Liver (tissue), 8 donors: ENCODE measurements at regions not wholly inside any gene's neighbourhood (a gene's known extent, or its start where the extent isn't known, plus 50 kb on each side); places are given as distances from the start of the nearest gene placed in this dataset.

ENCODE experiments used
- DNase-seq: peaks from one replicate; pipeline ENCODE4 v3.0.0-alpha.2; 2017; ENCODE audit warnings: low spot score
- H3K27ac ChIP-seq, 2 donors: one replicate each; pipeline ENCODE4 v1.7.0; 2013; ENCODE audit warnings: inconsistent platforms in 2 of 2, low read length in 2 of 2, control low read depth in 1 of 2, low read depth in 1 of 2, mild to moderate bottlenecking in 1 of 2
- H3K27me3 ChIP-seq, 4 donors: one replicate each; pipeline versions ENCODE4 v1.6.1 to v1.7.0; 2013; ENCODE audit warnings: low read length in 3 of 4, inconsistent platforms in 1 of 4, mild to moderate bottlenecking in 1 of 4, moderate library complexity in 1 of 4; ENCODE audit not compliant: control insufficient read depth in 4 of 4, insufficient read depth in 4 of 4
- H3K36me3 ChIP-seq, 4 donors: one replicate each; pipeline versions ENCODE4 v1.6.1 to v1.7.0; 2013; ENCODE audit warnings: low read length in 3 of 4, mild to moderate bottlenecking in 3 of 4, low read depth in 1 of 4, moderate library complexity in 1 of 4; ENCODE audit not compliant: control insufficient read depth in 4 of 4, insufficient read depth in 3 of 4
- H3K4me1 ChIP-seq, 4 donors: one replicate each; pipeline versions ENCODE4 v1.6.1 to v1.7.0; 2013; ENCODE audit warnings: low read length in 3 of 4, mild to moderate bottlenecking in 3 of 4, moderate library complexity in 1 of 4; ENCODE audit not compliant: control insufficient read depth in 4 of 4, insufficient read depth in 4 of 4
- H3K4me3 ChIP-seq, 3 donors: one replicate each; pipeline versions ENCODE4 v1.6.1 to v1.7.0; 2013; ENCODE audit warnings: low read length in 3 of 3, control low read depth in 1 of 3, low read depth in 1 of 3, mild to moderate bottlenecking in 1 of 3
- H3K9ac ChIP-seq, 2 donors: one replicate each; pipeline ENCODE4 v1.7.0; 2013; ENCODE audit warnings: low read length in 2 of 2, mild to moderate bottlenecking in 2 of 2, moderate library complexity in 2 of 2, control low read depth in 1 of 2, low read depth in 1 of 2
- H3K9me3 ChIP-seq, 4 donors: one replicate each; pipeline versions ENCODE4 v1.6.1 to v1.7.0; 2013; ENCODE audit warnings: low read length in 3 of 4; ENCODE audit not compliant: control insufficient read depth in 4 of 4
- ATF3 ChIP-seq: IDR thresholded peaks from 2 replicates; pipeline ENCODE4 v1.6.1; 2016; ENCODE audit warnings: antibody characterized with exemption
- CTCF ChIP-seq: fragments of 150-350 bp; IDR thresholded peaks from 2 replicates; pipeline ENCODE4 v1.5.1; 2017; ENCODE audit warnings: improper control_type of control experiment, low read depth, low read length; ENCODE audit not compliant: missing input control
- EGR1 ChIP-seq, 2 donors: IDR thresholded peaks; 2 replicates each; pipeline ENCODE4 v1.6.1; 2016 to 2018; ENCODE audit warnings: antibody characterized with exemption in 2 of 2, low read depth in 2 of 2
- FOXA1 ChIP-seq: IDR thresholded peaks from 2 replicates; pipeline ENCODE4 v1.6.1; 2016; ENCODE audit warnings: antibody characterized with exemption
- GABPA ChIP-seq, 2 donors: IDR thresholded peaks in 1 of 2; conservative IDR thresholded peaks in 1 of 2; 2 replicates each; pipeline ENCODE4 v1.6.1; 2016; ENCODE audit warnings: antibody characterized with exemption in 2 of 2, mild to moderate bottlenecking in 1 of 2, moderate library complexity in 1 of 2
- HNF4A ChIP-seq, 2 donors: conservative IDR thresholded peaks; 2 replicates each; pipeline ENCODE4 v1.6.1; 2016; ENCODE audit warnings: antibody characterized with exemption in 2 of 2, mild to moderate bottlenecking in 2 of 2
- HNF4G ChIP-seq: IDR thresholded peaks from 2 replicates; pipeline ENCODE4 v1.6.1; 2016; ENCODE audit warnings: antibody characterized with exemption
- JUND ChIP-seq, 2 donors: IDR thresholded peaks; 2 replicates each; pipeline ENCODE4 v1.6.1; 2016; ENCODE audit warnings: antibody characterized with exemption in 2 of 2
- MAX ChIP-seq: IDR thresholded peaks from 2 replicates; pipeline ENCODE4 v1.6.1; 2016; ENCODE audit warnings: antibody characterized with exemption
- NR2F2 ChIP-seq: IDR thresholded peaks from 2 replicates; pipeline ENCODE4 v1.6.1; 2016; ENCODE audit warnings: antibody characterized with exemption
- RAD21 ChIP-seq, 2 donors: IDR thresholded peaks; 2 replicates each; pipeline ENCODE4 v1.6.1; 2016; ENCODE audit warnings: antibody characterized with exemption in 2 of 2, mild to moderate bottlenecking in 2 of 2
- REST ChIP-seq: IDR thresholded peaks from 2 replicates; pipeline ENCODE4 v1.6.1; 2016; ENCODE audit warnings: antibody characterized with exemption, mild to moderate bottlenecking
- RXRA ChIP-seq, 2 donors: IDR thresholded peaks; 2 replicates each; pipeline ENCODE4 v1.6.1; 2017 to 2018; ENCODE audit warnings: antibody characterized with exemption in 2 of 2, mild to moderate bottlenecking in 1 of 2
- SP1 ChIP-seq: IDR thresholded peaks from 2 replicates; pipeline ENCODE4 v1.6.1; 2018; ENCODE audit warnings: antibody characterized with exemption, mild to moderate bottlenecking
- TAF1 ChIP-seq: conservative IDR thresholded peaks from 2 replicates; pipeline ENCODE4 v1.6.1; 2016; ENCODE audit warnings: antibody characterized with exemption, mild to moderate bottlenecking
- YY1 ChIP-seq: IDR thresholded peaks from 2 replicates; pipeline ENCODE4 v1.6.1; 2016; ENCODE audit warnings: antibody characterized with exemption, mild to moderate bottlenecking
- ZBTB33 ChIP-seq: IDR thresholded peaks from 2 replicates; pipeline ENCODE4 v1.6.1; 2016; ENCODE audit warnings: antibody characterized with exemption
- WGBS: extraction: QIAGEN DNeasy Blood & Tissue Kit; methylation state at CpG from one replicate; pipeline ENCODE4 v1.1.7; 2013; 5-methylcytosine and 5-hydroxymethylcytosine counted together
- donor health status: healthy.
- donor health status: healthy.
- donor health status: healthy.
- donor health status: healthy.
- donor health status: healthy.

GRCh38 chr7:148472406-148472805 lies 118.2 kb upstream of the C7orf33 start:
- no peak overlapping the region for H3K9ac ChIP-seq
- H3K36me3 ChIP-seq = no peaks in the 10 kb centered on the region
- WGBS = 85% methylated on average over 11 of the region's 11 CpGs
- no peak for TF ChIP-seq RXRA (IDR thresholded peaks at IDR 0.05)
- H3K4me3 ChIP-seq = no peak overlapping the region
- no peaks in the 10 kb centered on the region for H3K9me3 ChIP-seq
- H3K27me3 ChIP-seq = no peaks in the 10 kb centered on the region
- no peak for DNase-seq
- H3K4me1 ChIP-seq = no peaks in the 10 kb centered on the region
- no peak overlapping the region for H3K27ac ChIP-seq

- no peak for DNase-seq
- Histone ChIP-seq H3K4me1 (no peaks in the 10 kb centered on the region), H3K9ac (no peak overlapping the region), H3K27ac (no peak overlapping the region), H3K36me3 (no peaks in the 10 kb centered on the region), H3K9me3 (no peaks in the 10 kb centered on the region), H3K4me3 (no peak overlapping the region), H3K27me3 (no peaks in the 10 kb centered on the region)
- WGBS = 76% methylated on average over 14 of the region's 14 CpGs
- TF ChIP-seq SP1 (no peak), EGR1 (IDR thresholded peaks at IDR 0.05; ENCODE audit: low read depth in 2 of 2) (no peak), RAD21 (IDR thresholded peaks at IDR 0.05) (no peak)
Measured at GRCh38 chr7:148473703-148474480, 116.7 kb upstream of the C7orf33 start.

- no peak overlapping the region for H3K4me3 ChIP-seq
- no peak for DNase-seq
- peaks cover 0 to 4% (median under 1%) of the 10 kb centered on the region in 4 donors for H3K4me1 ChIP-seq
- H3K36me3 ChIP-seq = no peaks in the 10 kb centered on the region
- TF ChIP-seq FOXA1 (no peak), RXRA (IDR thresholded peaks at IDR 0.05) (no peak), YY1 (no peak), EGR1 (IDR thresholded peaks at IDR 0.05; ENCODE audit: low read depth in 2 of 2) (no peak), HNF4G (no peak), TAF1 (no peak), RAD21 (IDR thresholded peaks at IDR 0.05) (no peak), SP1 (no peak), ATF3 (no peak), JUND (IDR thresholded peaks at IDR 0.05) (no peak), MAX (no peak), ZBTB33 (no peak), CTCF (no peak), GABPA (IDR thresholded peaks at IDR 0.05 in 1 of 2, conservative IDR thresholded peaks at IDR 0.05 in 1 of 2) (no peak), NR2F2 (no peak), HNF4A (conservative IDR thresholded peaks at IDR 0.05) (no peak), REST (no peak)
- no peak overlapping the region for H3K27ac ChIP-seq
- no peaks in the 10 kb centered on the region for H3K9me3 ChIP-seq
- no peak overlapping the region for H3K9ac ChIP-seq
- no peaks in the 10 kb centered on the region for H3K27me3 ChIP-seq
- 90% methylated on average over 6 of the region's 6 CpGs for WGBS
Measured at GRCh38 chr7:148474481-148475025, 116.0 kb upstream of the C7orf33 start.
